Endothelial cell of umbilical vein (primary cell): ENCODE measurements at regions not wholly inside any gene's neighbourhood (a gene's known extent, or its start where the extent isn't known, plus 50 kb on each side); places are given as distances from the start of the nearest gene placed in this dataset.

Experiments
- EZH2 ChIP-seq: IDR thresholded peaks from 2 replicates; pipeline ENCODE4 v1.6.1; 2012; ENCODE audit warnings: borderline replicate concordance, low read depth, mild to moderate bottlenecking, moderate library complexity, low read length, inconsistent platforms; ENCODE audit not compliant: severe bottlenecking
- POLR2A ChIP-seq: IDR thresholded peaks from 2 replicates; pipeline ENCODE4 v1.6.1; 2012; ENCODE audit warnings: low read depth, mild to moderate bottlenecking, control low read depth, low read length
- TF ChIP-seq, protein P1 (sequence below), 2 donors: IDR thresholded peaks; 1 replicate in 1 of 2; 2 replicates in 1 of 2; pipeline ENCODE4 v1.5.1; 2011; ENCODE audit warnings: low read length in 2 of 2, mild to moderate bottlenecking in 2 of 2, moderate library complexity in 2 of 2, control low read depth in 1 of 2, inconsistent platforms in 1 of 2, low read depth in 1 of 2; ENCODE audit not compliant: insufficient read depth in 1 of 2; ENCODE audit errors: extremely low read depth in 1 of 2

DNA sequence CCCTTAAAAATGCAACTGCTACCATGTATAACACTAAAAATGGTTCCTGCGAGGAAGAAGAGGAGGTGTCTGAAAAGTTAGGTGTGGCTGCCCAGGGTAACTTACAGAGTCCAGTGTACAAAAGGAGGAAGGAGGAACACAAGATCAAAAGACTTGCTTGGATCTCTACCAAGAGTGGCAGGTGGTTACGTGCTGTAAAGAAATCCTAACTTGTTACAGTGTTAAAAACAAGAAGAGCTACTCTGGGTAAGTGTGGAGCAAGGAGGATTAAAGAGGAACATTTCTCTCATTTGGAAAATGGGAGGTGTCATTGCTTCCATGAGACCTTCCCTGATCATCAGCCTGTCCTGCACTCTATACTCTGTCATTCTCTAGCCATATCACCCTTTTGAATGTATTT lies 242.0 kb downstream of the PTTG2 start:
- no peak for TF ChIP-seq EZH2
- TF ChIP-seq, protein P1, sequence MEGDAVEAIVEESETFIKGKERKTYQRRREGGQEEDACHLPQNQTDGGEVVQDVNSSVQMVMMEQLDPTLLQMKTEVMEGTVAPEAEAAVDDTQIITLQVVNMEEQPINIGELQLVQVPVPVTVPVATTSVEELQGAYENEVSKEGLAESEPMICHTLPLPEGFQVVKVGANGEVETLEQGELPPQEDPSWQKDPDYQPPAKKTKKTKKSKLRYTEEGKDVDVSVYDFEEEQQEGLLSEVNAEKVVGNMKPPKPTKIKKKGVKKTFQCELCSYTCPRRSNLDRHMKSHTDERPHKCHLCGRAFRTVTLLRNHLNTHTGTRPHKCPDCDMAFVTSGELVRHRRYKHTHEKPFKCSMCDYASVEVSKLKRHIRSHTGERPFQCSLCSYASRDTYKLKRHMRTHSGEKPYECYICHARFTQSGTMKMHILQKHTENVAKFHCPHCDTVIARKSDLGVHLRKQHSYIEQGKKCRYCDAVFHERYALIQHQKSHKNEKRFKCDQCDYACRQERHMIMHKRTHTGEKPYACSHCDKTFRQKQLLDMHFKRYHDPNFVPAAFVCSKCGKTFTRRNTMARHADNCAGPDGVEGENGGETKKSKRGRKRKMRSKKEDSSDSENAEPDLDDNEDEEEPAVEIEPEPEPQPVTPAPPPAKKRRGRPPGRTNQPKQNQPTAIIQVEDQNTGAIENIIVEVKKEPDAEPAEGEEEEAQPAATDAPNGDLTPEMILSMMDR (IDR thresholded peaks at IDR 0.05; ENCODE audit: extremely low read depth in 1 of 2, insufficient read depth in 1 of 2, low read depth in 1 of 2, low read length in 2 of 2), result no peak
- TF ChIP-seq POLR2A, result no peak
